HUDEP-2 (cell line): ENCODE measurements at regions not wholly inside any gene's neighbourhood (a gene's known extent, or its start where the extent isn't known, plus 50 kb on each side); places are given as distances from the start of the nearest gene placed in this dataset.
A peak's percentile ranks its signal among the peaks of the same experiment; 100 is the strongest.

ENCODE experiments used
- DNase-seq, 76 experiments: peaks; one replicate each; lab custom pipeline; 2025; ENCODE audit not compliant: unreplicated experiment in 76 of 76; lab: John Stamatoyannopoulos, UW

- DNase-seq, result no peak
Observed at GRCh38 chr2:16336916-16337315, 328.7 kb downstream of the CYRIA start.

DNA sequence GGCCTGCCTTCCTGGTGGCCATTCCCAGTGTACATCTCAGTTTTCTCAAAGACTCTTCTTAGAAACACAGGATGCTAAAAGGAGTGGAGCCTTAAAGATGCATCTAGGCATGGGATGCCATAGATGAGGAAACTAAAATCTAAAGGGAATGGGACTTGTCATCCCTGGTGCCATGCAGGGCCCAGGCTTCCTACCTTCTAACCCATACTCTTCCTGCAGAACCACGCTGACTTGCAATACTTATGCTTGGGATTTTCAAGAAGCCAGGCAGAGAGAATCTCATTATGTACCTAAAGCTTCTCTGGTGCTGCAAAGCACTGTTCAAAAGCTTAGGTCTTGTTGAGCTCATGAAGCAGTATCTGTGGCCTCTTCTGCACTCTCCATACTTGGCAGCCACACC lies 329.1 kb downstream of the CYRIA start:
- no peak for DNase-seq

GRCh38 chr2:16335947-16336346 lies 329.7 kb downstream of the CYRIA start:
- no peak for DNase-seq

- no peak for DNase-seq
Observed at GRCh38 chr2:16335604-16335930, 330.1 kb downstream of the CYRIA start.

DNA sequence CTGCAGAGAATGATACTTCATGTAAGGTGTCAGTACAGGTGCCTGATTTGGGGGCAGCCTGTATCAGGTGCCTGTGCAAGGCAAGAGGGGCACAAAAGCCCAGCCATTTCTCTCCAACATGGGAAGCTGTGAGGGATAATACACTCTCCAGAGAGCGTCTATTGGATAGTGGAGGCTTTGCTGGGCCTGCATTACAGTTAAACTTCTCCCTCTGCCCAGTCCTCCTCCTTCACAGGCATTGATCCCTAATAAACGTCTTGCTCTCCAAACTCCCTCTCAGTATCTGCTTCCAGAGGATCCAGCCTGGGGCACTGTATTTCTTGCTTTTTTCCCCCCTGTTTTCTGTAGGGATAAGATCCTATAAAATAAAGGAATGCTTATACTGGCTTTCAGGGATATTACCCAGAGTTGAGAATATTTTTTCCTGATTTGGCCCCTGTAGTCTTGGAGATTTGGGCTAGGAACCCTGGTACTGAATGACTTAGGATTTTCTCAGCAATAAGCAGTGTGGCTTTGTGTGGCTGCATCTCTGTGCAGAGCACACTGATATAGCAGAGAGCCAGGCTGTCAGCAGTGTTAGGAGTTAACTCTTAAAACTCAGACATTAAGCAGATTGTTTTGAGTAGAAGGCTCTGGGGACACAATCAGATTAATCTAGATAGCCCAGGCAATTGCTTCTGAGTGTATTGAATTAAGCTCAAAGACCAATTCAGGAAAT lies 330.6 kb downstream of the CYRIA start:
- no peak for DNase-seq

GRCh38 chr2:16334366-16334765 lies 331.3 kb downstream of the CYRIA start:
- DNase-seq, result no peak

- no peak for DNase-seq
Observed at GRCh38 chr2:16333681-16334080, 332.0 kb downstream of the CYRIA start.

GRCh38 chr2:16332681-16333557 lies 332.7 kb downstream of the CYRIA start:
- DNase-seq, result no peak

GRCh38 chr2:16331772-16332171 lies 333.9 kb downstream of the CYRIA start:
- DNase-seq, result no peak

DNA sequence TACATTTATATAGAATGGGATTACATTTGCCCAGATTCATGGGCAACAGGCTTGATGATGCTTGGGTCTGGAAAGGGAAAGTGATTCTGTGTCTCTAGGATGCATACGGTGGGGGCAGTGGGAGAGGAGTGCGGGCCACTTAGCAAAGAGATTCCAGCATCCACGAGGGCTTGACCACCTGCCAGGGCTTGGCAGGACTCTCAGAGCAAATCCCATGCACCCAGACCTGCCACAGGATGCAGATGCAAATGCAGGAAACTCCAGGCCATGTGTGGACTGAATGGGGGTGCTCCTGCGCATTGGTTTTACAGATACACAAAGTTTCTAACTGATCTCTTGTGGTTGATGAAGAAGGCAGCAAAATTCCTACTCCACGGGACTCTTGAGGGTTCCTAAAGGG lies 334.7 kb downstream of the CYRIA start:
- DNase-seq, result no peak

- no peak for DNase-seq
Observed at GRCh38 chr2:16330571-16330970, 335.1 kb downstream of the CYRIA start.

DNA sequence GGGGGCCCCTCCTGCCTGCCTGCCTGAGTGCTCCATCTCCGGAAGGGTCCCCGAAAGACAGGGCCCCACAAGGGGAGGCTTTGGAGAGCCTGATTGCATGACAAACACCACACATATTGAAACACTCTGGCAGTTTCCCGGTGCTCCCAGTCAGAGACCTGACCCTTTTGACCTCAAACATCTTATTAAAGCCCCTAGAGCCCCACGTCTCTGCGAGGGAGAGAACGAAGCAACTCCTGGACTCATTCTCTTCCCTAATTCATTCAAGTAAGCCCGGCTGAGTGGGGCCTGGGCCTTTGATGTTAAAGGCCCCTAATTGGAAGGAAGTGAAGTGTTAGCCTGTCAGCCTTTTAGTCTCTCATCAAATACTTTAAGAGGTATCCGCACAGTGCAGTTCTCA lies 335.6 kb downstream of the CYRIA start:
- peak in 1 of 76 experiments; percentile 0 for DNase-seq

GRCh38 chr2:16329421-16329820 lies 336.2 kb downstream of the CYRIA start:
- DNase-seq, result no peak

- no peak for DNase-seq
Observed at GRCh38 chr2:16328521-16329190, 337.0 kb downstream of the CYRIA start.

- DNase-seq, result no peak
Observed at GRCh38 chr2:16327326-16327725, 338.3 kb downstream of the CYRIA start.

DNA sequence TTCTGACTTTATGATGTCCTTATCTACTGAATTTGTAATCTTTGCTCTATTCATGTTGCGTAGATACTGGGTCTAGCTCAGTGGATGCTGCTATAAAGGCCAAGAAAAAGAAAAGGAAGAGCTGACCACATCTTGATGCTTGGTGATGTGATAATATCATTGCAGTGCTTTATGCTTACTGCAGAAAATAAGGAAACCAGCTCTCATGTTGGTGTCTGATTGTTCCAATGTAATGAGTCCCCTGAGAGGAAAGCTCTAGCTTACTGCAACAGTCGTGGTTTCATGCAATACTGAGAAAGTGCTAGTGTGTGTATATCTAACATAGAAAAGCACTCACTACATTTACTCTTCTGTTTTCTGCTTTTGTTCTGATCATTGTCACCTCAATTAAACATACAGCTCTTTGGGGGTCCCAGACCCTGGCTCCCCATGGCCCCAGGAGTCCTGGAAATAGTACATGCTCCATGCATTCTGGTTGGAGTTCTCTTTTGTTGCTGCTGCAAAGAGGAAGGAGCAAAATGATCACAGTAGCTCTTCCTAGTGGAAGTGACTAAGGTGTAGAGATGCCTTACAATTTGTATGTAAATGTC lies 338.8 kb downstream of the CYRIA start:
- no peak for DNase-seq

DNA sequence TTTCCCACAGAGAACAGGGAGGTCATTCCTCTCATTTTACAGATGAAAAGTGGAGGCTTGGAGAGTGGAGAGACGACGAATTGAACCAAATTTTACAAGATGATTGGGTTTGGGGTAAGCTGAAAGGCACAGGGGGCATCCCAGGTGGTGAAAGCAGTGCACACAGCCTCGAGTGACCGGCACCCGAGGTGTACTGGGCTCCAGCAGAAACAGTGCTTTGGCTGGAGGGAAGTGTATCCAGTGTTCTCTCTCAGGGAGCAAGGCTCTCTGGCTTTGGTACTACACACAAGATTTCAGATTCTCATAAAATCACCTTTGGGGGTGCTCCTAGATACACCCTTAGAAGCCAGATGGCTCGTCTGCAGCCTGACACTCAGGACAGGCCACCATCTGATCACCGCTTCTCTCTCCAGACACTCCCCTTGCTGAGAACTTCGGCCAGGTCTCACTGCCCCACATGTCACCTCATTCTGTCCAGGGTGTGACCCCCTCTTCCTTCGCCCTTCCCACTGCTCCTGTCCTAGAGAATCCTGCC lies 339.6 kb downstream of the CYRIA start:
- no peak for DNase-seq

GRCh38 chr2:16325016-16325975 lies 340.3 kb downstream of the CYRIA start:
- no peak for DNase-seq

GRCh38 chr2:16324544-16324937 lies 341.1 kb downstream of the CYRIA start:
- DNase-seq, result no peak
